Urothelium cell line (cell line): ENCODE measurements at regions not wholly inside any gene's neighbourhood (a gene's known extent, or its start where the extent isn't known, plus 50 kb on each side); places are given as distances from the start of the nearest gene placed in this dataset.

ENCODE experiments used
- DNase-seq: peaks from one replicate; pipeline ENCODE4 v3.0.0; 2011; ENCODE audit warnings: low spot score, mixed read lengths
- FAIRE-seq: peaks from 2 replicates; lab custom pipeline; 2011; peaks lifted over from hg19 to GRCh38; lab: Jason Lieb, UNC

DNA sequence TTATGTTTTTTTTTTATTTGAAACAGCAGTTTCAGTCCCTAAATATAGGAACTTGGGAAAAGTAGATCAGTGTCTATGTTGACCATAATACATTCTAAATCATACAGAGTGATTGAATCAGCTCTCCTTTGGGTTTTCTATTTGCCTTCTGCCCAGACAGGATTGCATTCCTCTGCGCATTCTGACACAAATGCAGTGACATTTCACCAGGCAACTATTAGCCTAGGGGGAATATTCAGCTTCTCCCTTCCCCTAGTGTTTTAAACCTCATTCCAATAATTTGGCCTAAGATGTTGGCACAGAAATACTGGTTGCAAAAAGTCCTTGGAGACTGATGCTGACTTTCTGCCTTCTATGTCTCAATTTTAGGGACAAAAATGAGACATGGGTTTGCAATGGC is 172.8 kb downstream of the PTGER3 start:
- FAIRE-seq (no peak), DNase-seq (no peak)

DNA sequence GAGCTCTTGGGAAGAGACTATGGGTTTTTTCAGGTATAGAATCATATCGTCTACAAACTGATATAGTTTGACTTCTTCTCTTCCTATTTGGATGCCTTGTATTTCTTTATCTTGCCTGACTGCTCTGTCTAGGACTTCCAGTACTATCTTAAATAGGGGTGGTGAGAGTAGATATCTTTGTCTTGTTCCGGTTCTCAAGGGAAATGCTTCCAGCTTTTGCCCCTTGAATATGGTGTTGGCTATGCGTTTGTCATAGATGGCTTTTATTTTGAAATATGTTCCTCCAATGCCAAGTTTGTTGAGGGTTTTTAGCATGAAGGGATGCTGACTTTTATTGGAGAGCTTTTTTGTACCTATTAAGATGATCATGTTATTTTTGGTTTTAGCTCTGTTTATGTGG is 170.3 kb downstream of the PTGER3 start:
- FAIRE-seq, result no peak

DNA sequence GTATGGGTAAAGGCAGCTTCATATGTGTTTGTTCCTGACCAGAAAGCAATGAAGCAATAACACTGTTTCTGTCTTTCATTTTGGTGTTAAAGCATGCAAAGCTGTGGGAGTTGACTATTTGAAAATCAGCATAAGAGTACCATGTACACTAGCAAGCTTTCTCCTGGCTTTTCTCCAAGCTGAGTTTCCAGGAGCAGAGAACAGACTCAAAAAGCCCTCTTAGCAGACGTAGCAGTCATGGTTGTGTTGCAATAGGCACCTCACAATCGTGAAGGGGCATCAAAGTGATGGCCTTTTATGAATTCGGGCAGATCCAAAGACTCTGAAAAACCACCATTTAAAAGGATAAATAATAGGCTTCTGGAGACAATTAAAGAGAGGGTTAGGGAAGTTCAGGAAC is 159.7 kb downstream of the PTGER3 start:
- FAIRE-seq (no peak), DNase-seq (no peak)

More for the DNA sequence above, 170.3 kb downstream of the PTGER3 start:
- no peak for DNase-seq

DNA sequence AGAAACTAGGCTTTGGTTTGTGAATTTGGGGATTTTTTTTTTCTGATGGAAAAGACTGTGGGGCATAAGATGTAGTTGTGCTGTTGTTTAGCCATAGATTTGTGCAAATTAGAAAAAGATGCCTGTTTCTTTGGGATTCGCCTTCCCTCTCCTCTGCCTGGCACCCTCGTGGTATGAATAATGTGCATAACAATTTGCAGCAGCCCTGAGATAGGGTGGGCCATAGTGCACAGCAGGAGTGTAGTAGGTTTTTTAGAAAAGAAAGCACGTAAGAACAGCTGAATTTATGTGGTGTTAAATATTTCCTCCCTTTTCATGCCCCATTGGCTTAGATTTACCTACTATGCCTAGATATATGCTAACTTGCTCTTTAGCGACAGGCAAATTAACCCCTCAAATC is 158.9 kb downstream of the PTGER3 start:
- no peak for FAIRE-seq
- DNase-seq, result no peak

DNA sequence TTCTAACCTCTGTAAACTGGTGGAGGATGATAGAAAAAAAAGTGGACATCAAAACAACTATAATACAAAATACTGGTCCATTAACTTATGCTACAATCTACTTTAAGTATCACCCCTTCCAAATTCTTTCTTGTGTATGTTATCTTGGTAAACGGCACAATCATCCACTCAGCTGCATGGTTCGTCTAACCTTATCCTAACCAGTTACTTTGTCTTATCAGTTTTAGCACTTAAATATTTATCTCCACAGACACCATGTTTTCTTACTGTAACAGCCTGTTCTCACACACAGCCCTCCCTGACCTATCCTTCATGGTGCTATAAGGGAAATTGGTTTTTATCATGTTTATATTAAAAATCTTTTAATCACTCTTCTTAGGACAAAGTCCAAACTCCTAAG is 157.2 kb downstream of the PTGER3 start:
- FAIRE-seq (no peak), DNase-seq (no peak)

DNA sequence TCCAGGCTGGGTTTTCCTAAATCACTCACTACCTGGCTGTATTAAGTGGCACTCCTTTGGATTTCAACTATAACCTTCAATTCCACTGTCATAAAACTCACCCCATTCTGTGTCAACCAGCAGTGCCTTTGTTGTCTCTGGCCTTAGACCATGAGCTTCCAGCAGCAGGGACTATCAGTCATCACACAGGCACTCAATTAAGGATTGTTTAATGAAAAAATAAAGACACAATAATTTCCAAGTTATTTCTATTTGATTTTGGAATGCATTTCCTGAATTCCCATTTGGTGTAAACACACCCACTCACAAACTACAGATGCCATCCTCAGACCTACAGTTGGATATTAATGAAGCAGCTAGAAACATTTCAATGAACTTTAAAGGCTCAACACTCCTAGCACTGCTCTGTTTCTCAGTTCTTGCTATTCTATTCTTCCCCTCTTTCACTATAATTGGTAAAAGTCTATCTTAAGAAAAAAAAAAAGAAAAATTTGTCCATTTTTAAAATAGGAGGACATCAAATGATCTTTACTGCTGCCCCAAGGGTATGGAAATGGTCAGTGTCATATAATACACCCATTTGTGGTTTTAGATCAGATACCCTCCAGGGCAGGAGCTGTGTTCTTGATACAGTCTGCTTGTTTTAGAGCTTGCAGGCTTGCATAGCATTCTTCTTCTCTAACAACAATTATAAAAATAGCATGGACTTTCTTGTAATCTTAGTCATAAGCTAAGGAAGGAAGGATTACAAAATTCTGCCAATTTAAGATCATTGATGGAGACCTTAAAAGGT is 156.4 kb downstream of the PTGER3 start:
- DNase-seq, result no peak
- no peak for FAIRE-seq

DNA sequence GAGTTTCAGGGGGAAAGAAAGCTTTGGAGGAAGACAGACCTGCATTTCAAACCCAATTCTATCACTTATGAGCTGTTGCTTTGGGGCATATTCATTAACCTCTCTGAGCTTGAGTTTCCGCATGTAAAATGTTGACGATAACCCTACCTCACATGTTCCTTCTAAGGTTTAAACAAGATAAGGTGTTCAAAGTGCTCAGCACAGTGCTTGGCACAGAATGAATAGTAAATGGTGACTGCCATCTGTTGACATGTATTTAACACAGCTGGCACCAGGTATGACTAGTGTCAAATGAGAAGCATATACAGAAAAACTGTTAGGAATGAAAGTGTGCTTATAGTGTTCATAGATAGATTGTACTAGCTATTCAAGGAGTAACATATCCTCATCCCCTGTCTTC is 155.5 kb downstream of the PTGER3 start:
- no peak for FAIRE-seq
- DNase-seq, result no peak

DNA sequence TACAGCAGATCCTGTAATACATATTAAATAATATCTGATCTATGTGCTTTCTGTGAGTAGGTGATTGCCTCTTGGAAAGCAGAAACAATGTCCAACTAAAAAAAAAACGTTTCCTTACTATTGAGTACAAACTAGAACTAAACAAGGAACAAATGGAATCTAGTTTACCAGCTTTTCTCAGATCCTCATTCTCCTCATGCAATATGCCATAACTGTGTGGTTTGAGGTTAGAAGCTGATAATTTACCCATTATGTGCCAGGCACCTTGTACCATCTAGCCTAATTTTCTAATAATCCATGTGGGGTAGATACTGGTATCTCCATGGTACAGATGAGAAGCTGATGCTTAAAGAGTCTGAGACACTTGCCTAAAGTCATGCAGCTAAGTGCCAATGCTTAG is 154.7 kb downstream of the PTGER3 start:
- FAIRE-seq (no peak), DNase-seq (no peak)

DNA sequence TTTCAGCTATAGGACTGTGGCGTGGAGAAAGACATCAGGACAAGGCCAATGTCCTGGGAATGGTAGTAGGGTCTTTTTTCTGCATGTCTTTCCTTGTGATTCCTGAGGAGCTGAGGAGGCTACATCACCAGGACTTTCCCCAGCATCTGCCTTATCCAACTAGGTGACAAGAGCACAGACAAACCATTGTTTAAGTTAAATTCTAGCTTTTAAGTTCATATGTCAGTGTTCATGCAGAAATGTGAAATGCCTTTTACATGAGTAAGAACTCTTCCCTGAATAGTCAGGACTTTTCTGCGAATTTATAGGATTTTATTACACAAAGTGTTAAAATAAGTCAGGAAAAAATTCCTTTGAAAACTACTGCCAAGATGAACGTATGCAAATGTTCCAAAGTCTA is 154.2 kb downstream of the PTGER3 start:
- DNase-seq, result no peak
- no peak for FAIRE-seq

DNA sequence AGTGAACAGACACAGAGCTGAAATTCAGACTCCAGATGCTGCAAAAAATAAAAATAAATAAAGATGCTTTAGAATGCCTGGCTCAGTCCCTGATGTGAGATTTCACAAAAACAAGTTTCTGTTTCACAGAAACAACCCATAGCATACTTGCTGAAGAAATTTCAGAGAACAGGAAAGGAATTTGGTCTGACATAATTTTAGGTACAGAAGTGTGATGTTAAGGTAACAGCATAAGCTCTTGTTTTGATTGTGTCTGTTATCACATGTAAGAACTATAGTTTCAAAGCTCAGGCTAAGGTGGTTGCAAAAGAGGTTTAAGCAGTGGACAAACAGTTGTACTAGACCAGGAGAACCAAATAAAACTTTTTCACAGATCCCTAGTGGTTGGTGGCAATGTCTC is 152.1 kb downstream of the PTGER3 start:
- FAIRE-seq, result no peak

DNA sequence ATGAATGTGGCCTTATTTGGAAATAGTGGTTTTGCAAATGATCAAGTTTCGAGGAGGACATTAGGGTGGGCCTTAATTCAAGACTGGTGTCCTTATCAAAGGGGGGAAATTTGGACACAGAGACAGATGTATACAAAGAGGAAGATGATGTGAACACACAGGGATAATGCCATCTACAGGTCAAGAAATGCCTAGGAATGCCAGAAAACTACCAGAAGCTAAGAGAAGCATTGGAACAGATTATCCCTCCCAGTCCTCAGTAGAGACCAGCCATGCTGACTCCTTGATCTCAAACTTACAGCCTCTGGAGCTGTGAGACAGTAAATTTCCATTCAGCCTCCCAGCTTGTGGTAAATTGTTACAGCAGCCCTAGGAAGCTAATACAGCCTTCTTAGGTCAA is 151.4 kb downstream of the PTGER3 start:
- no peak for FAIRE-seq
- DNase-seq, result no peak

More for the DNA sequence above, 152.1 kb downstream of the PTGER3 start:
- DNase-seq, result no peak

DNA sequence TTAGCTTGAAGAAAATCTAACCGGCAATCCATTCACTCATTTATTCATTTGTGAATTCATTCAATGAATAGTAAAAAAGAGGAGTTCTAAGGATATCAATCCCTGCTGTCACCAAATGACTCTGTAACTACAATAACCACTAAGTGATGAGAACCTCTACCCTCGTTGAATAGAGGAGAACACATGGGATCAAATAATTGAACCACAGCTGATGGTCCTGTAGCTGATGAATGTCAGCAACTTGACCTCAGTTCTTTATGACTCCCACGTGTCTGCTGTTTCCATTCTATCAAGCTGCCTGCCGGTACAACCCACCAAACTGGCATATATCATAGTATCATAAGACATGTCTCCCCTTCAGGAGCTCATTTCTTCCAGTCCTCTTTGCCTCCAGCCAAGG is 150.3 kb downstream of the PTGER3 start:
- DNase-seq (no peak), FAIRE-seq (no peak)

DNA sequence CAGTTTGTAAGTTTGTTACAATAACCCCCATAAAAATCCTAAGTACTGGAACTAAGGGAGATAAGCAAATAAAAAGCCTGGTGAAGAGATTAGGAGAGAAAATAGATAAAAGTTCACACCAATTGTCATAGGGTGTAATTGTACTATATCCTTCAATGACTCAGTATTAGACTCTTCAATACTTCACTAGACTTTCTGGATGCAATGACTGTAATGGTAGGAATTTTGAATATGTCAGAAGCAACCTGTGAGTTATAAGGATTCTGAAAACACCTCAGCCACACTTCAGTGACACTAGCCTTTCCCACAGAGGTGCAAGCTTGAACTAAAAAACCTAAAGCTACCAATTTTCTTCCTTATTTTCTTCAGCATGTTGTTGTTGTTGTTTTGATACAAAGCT is 147.9 kb downstream of the PTGER3 start:
- FAIRE-seq (no peak), DNase-seq (no peak)

DNA sequence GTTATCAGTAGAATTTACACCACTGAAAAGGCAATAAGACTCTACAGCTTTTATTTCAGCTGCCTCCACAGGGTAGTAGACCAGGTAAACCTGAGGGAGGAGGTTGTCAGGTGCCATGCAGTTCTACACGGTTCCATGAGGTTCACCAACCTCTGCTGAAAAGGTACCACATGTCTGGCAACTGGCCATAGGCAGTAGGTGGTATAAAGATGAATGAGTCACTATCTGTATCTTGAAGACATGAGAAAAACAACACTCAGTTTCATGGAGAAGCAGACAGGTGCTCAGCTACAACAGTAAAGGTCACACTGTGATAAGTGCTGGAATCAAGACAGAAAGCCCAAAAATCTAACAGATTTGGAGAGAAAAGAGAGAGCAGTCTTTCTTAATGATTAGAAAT is 145.4 kb downstream of the PTGER3 start:
- DNase-seq, result no peak
- FAIRE-seq, result no peak

DNA sequence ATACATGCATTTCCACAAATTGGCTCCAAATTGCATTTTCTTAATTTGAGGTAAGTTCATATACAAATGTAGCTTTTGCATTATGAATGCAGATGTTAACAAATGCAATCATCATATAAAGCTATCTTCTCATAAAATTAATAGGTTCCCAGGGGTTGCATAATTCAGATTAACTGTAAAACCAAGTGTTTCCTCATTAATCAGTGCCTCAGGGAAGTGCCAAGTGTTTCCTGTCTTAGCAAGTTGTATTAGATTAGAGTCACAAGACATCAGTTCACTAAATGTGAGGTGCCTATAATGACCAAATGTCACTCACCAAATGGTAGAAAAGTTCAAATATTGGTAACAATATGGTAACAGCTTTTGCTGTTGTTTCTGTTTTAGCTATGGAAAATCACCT is 140.8 kb downstream of the PTGER3 start:
- FAIRE-seq, result no peak
- no peak for DNase-seq

DNA sequence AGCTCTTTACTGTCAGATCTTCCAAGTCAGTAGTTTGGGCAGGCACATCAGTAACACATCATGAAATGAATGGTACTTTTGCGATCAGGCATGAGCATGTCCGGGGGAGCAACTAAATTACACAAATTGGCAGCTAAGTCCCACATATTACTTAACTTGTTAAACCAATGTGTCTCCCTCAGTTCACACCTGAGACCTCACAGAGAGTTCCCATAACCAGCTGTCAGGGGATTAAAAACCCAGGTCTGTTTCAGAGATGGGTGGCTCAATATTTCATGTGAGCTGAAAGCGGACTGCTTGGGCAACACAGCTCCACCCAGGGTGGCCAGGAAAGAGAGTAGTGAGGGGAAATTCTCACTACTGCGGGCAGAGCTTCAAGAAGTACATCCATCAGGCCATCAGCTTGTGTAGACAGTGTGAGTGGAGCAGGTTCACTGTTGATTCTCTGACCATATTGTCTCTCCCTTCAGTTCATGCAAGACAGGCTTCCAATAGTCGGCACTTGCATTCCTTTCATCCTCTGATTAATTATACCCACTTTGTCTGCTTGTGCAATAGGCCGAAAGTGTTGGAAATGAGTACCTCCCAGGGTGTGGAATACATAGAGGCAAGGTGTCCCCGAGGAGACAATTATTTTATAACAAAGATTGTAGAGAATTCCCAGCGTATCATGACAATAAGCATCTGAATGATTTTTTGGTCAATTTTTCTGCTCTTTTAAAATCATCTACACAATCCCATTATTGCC is 139.9 kb downstream of the PTGER3 start:
- FAIRE-seq (no peak), DNase-seq (no peak)

DNA sequence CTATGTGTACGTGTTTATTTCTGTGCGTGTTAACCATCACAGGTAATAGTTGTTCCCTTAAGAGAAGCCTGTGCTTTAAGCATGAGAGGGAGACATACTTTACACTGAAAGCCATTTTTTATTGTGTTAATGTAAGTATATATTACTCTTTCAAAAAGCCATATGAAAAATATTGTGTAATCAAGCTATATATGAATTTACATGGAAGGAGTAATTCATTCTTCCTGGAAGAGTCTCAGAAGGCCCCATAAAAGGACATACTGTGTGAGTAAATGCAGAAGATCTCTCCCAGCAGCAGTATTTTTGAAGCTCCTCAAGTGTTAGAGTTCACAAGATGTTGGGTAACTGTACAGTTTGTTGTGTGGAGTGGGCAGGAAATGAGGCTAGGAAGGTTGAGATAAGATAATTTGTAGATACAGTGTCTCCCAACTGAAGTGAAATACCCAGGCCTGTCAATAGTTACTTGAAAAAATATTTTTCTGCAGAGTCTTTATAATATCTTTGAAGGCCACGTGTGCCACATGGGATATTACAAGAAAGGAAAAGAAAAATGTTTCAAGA is 138.3 kb downstream of the PTGER3 start:
- FAIRE-seq (no peak), DNase-seq (no peak)

DNA sequence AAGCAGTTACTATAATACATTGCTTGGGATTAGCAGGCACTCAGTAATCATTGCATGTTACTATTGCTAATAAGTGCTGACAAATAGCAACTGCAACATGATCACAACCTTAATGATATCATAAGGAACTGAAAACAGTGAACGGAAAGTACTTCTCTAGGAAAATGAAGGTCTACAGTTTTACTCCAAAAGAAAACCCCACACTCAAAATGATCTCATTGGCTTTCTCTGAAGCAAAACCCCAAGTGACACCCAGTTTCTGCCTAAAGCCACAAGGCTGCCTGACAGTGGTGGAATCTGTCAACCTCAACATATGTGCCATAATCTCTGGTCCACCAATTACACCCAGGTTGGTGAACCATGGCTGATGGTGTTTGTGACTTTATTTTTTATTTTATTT is 137.6 kb downstream of the PTGER3 start:
- DNase-seq (no peak), FAIRE-seq (no peak)

DNA sequence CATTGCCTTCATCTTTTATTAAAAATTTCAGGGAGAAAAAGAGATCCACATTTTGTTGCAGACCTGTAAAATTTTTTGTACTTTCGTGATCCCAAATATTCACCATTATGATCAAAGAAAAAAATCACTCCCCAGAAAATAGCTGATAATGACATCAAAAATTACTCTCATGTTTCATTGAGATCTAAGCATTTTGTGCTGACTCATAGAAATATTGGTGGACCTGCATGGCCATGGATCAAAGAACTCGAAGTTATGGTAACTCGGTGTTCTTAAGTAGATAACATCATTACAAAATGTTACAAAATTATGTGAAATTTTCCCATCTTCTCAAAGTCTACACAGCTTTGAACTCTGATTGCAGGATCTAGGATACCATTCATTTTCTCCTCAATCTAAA is 135.8 kb downstream of the PTGER3 start:
- FAIRE-seq, result no peak
- DNase-seq, result no peak

DNA sequence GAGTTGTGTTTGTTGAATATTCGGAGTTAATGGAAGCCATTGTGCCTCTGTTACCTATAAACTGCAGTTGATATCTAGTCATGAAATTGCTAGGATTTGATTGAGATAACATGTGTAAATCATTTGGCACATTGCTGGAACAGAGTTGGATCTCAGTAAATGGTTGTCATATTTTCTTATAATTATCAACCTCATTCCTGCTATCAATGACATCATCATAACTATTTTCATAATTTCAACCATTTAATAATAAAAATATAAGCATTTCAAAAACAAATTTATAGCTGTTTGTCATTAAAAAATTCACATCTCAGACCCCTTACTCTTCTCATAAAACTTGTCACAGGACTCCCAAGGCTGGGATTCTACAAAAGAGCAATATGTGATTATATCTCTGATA is 133.4 kb downstream of the PTGER3 start:
- DNase-seq (no peak), FAIRE-seq (no peak)

DNA sequence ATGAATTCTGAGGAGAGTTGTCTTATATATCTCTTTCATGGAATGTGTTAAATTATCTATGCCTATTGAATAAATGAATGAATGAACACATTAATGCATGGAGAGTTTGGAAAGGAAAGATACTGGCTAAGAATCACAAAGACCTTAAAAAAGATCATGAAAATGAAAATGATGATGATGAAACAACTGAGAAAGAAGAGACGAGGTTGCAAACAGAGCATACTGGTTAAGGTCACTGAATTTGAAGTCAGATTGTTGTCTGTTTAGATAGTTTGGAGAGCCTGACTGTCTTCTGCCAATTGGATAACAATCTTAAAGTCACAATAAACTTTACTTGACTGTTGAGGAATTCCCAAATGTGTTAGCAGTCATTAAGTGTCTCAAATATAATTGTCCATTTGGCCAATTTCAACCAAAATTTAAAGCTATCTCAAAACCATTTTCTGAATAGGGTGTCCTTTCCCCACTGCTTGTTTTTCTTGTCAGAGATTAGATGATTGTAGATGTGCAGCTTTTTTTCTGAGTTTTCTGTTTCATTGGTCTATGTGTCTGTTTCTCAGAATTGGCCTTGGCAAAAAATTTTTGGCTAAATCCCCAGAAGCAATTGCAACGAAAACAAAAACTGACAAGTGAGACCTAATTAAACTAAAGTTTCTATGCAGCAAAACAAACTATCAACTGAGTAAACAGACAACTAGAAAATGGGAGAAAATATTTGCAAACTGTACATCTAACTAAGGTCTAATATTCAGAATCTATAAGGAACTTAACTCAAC is 132.2 kb downstream of the PTGER3 start:
- FAIRE-seq (no peak), DNase-seq (no peak)
